ENCODE measurements at regions not wholly inside any gene's neighbourhood (a gene's known extent, or its start where the extent isn't known, plus 50 kb on each side); places are given as distances from the start of the nearest gene placed in this dataset.

GRCh38 chr2:241947004-241947350, 77.4 kb downstream of the RTP5 start:
- no peaks in the 10 kb centered on the region; a peak in 1 of 4 replicates for H3K9me3 ChIP-seq (ENCODE audit: insufficient read depth in 2 of 2, low read depth in 1 of 2, low read length in 1 of 2)
- peaks cover 4 to 25% of the 10 kb centered on the region in 2 experiments for H4K20me1 ChIP-seq (replicated peaks in 1 of 2; ENCODE audit: control insufficient read depth in 1 of 2, insufficient read depth in 2 of 2, low read length in 2 of 2)
- peaks cover 0 to 18% (median 8%) of the 10 kb centered on the region in 4 experiments; a peak in 4 of 7 replicates for H3K4me1 ChIP-seq (replicated peaks in 1 of 4; ENCODE audit: control insufficient read depth in 3 of 4, insufficient read depth in 4 of 4, low read length in 3 of 4)
- no peak for DNase-seq (ENCODE audit: low read depth in 1 of 2, low spot score in 2 of 2)
- TF ChIP-seq RXRA (IDR thresholded peaks at IDR 0.05; ENCODE audit: insufficient read depth, low read depth, low read length) (no peak), SIN3A (conservative IDR thresholded peaks at IDR 0.05 in 1 of 2, IDR thresholded peaks at IDR 0.05 in 1 of 2; ENCODE audit: low read depth in 1 of 2, low read length in 2 of 2) (no peak), JUN (IDR thresholded peaks at IDR 0.05; ENCODE audit: low read depth, low read length) (no peak), JUND (IDR thresholded peaks at IDR 0.05; ENCODE audit: low read length) (no peak), ZNF274 (IDR thresholded peaks at IDR 0.05; ENCODE audit: borderline replicate concordance, extremely low read depth, low read length) (no peak), RBBP5 (IDR thresholded peaks at IDR 0.05; ENCODE audit: borderline replicate concordance, low read depth, low read length) (no peak), POU5F1 (IDR thresholded peaks at IDR 0.05; ENCODE audit: low read depth, low read length) (no peak)
- no peak overlapping the region for H2BK120ac ChIP-seq (replicated peaks; ENCODE audit: low read depth, low read length)
- H4K8ac ChIP-seq (ENCODE audit: extremely low read depth, insufficient read depth, low read length) = no peak overlapping the region; the same call in 1 of the 2 replicates
- POLR2A ChIA-PET (ENCODE audit: partially characterized antibody) = no interaction called here
- H3K27me3 ChIP-seq (replicated peaks in 1 of 4; ENCODE audit: control insufficient read depth in 3 of 4, extremely low read depth in 1 of 4, insufficient read depth in 3 of 4, low read length in 3 of 4) = peaks cover 0 to 19% (median 8%) of the 10 kb centered on the region in 4 experiments; a peak in 5 of 7 replicates
- no peak overlapping the region for H3K4ac ChIP-seq (replicated peaks; ENCODE audit: insufficient read length, low read depth, low read length)
- no peak overlapping the region for H2AFZ ChIP-seq (ENCODE audit: low read length)
- H3K9ac ChIP-seq (replicated peaks in 1 of 4; ENCODE audit: extremely low read depth in 1 of 4, low read depth in 3 of 4, low read length in 3 of 4) = no peak overlapping the region
- no peak overlapping the region for H3K4me2 ChIP-seq (ENCODE audit: insufficient read depth in 1 of 2, low read depth in 2 of 2, low read length in 2 of 2)
- H3K23me2 ChIP-seq (ENCODE audit: low read depth, low read length) = peaks cover 10% of the 10 kb centered on the region; the same call in 1 of the 2 replicates
- CTCF ChIA-PET (ENCODE audit: partially characterized antibody) = interaction anchor here (1.1 kb wide), 1 partner anchor 9 kb away, joined by 4 read pairs; no protein-coding TSS in a partner anchor
- no peak overlapping the region for H2BK15ac ChIP-seq (ENCODE audit: low read length)
- no peak overlapping the region for H3K14ac ChIP-seq (ENCODE audit: insufficient read length)
- H3K79me2 ChIP-seq (ENCODE audit: control insufficient read depth in 1 of 2, insufficient read depth in 2 of 2, low read length in 2 of 2) = no peaks in the 10 kb centered on the region; a peak in 1 of 4 replicates
- H2AK5ac ChIP-seq (ENCODE audit: low read depth, low read length) = no peak overlapping the region
- no peak overlapping the region for H3K4me3 ChIP-seq (ENCODE audit: extremely low read depth in 1 of 4, insufficient read depth in 2 of 4, low read depth in 3 of 4, low read length in 4 of 4)
- H2BK20ac ChIP-seq (ENCODE audit: low read length) = no peak overlapping the region
- H3K27ac ChIP-seq (ENCODE audit: low read depth, low read length) = no peak overlapping the region; the same call in 1 of the 2 replicates
- H3K79me1 ChIP-seq (ENCODE audit: low read depth, low read length) = no peaks in the 10 kb centered on the region
- no peak for FAIRE-seq
- no peak overlapping the region for H4K5ac ChIP-seq (ENCODE audit: insufficient read length, low read depth, low read length)
- no peak overlapping the region for H3K18ac ChIP-seq (ENCODE audit: extremely low read depth, low read length)
- no peak overlapping the region for H2BK12ac ChIP-seq (ENCODE audit: low read depth, low read length)
- no peak overlapping the region for H3K56ac ChIP-seq (replicated peaks; ENCODE audit: insufficient read length, low read depth, low read length)
- H2BK5ac ChIP-seq (ENCODE audit: low read depth, low read length) = no peak overlapping the region
- no peak overlapping the region for H4K91ac ChIP-seq (replicated peaks; ENCODE audit: insufficient read length, low read length)
- no peaks in the 10 kb centered on the region for H3K36me3 ChIP-seq (ENCODE audit: control insufficient read depth in 2 of 4, insufficient read depth in 4 of 4, low read length in 3 of 4)
- WGBS, 2 experiments (ENCODE audit: extremely low coverage in 1 of 2, insufficient coverage in 1 of 2, insufficient read length in 1 of 2, insufficient replicate concordance in 2 of 2, low coverage in 1 of 2, low lambda C conversion rate in 2 of 2, missing lambda C conversion rate in 1 of 2) = 88% methylated on average over 21 of the region's 28 CpGs; no CpG with 5 or more reads in 1 of the 2 experiments
- no peak overlapping the region for H3K23ac ChIP-seq (ENCODE audit: insufficient read length)

All from H1 (cell line).